Left colon (tissue), 2 donors: ENCODE measurements at regions not wholly inside any gene's neighbourhood (a gene's known extent, or its start where the extent isn't known, plus 50 kb on each side); places are given as distances from the start of the nearest gene placed in this dataset.

Experiments used
- ATAC-seq: fragments of 200-7000 bp; cut with Tn5 transposase; one replicate; pipeline ENCODE4 v1.9.1; 2020; ENCODE audit warnings: mild to moderate bottlenecking, moderate library complexity
- DNase-seq, 2 donors: peaks; one replicate each; pipeline ENCODE4 v3.0.0-alpha.2; 2020
- intact Hi-C, 2 donors: fragments of 100-400 bp; cut with DNase I in 1 of 2; cut with micrococcal nuclease in 1 of 2; formaldehyde crosslinking; loops; one replicate each; pipeline versions ENCODE4 v1.11.2 to v1.14.0; 2022; cut with DNase I, micrococcal nuclease
- donor health status: DM: no; HTN: no; CAD: no.
- donor health status: DM: yes; HTN: yes; CAD: no.

GRCh38 chr13:103302676-103303075 lies 236.5 kb upstream of the SLC10A2 start:
- ATAC-seq (no peak), DNase-seq (no peak)
- intact Hi-C loops, result no loop called here

- intact Hi-C loops, result no loop called here
- DNase-seq, result peak; percentile 32 to 68
- ATAC-seq, result peak; percentile 97
Measured at GRCh38 chr13:103299079-103299478, 232.9 kb upstream of the SLC10A2 start.

GRCh38 chr13:103297083-103297482 lies 230.9 kb upstream of the SLC10A2 start:
- intact Hi-C loops, result no loop called here
- no peak for ATAC-seq

GRCh38 chr13:103291798-103292572 lies 225.8 kb upstream of the SLC10A2 start:
- intact Hi-C loops, result no loop called here
- ATAC-seq, result no peak
- no peak for DNase-seq

More at GRCh38 chr13:103297083-103297482, 230.9 kb upstream of the SLC10A2 start:
- DNase-seq, result no peak

GRCh38 chr13:103291226-103291625 lies 225.0 kb upstream of the SLC10A2 start:
- no peak for DNase-seq
- no peak for ATAC-seq
- intact Hi-C loops, result no loop called here

- ATAC-seq (no peak), DNase-seq (no peak)
- intact Hi-C loops, result no loop called here
Measured at GRCh38 chr13:103289681-103290080, 223.5 kb upstream of the SLC10A2 start.

- intact Hi-C loops, result no loop called here
- DNase-seq, result no peak
- ATAC-seq, result no peak
Measured at GRCh38 chr13:103288114-103288513, 221.9 kb upstream of the SLC10A2 start.

GRCh38 chr13:103287659-103288058 lies 221.4 kb upstream of the SLC10A2 start:
- no peak for ATAC-seq
- intact Hi-C loops, result no loop called here

GRCh38 chr13:103284466-103284865 lies 218.2 kb upstream of the SLC10A2 start:
- intact Hi-C loops, result no loop called here
- ATAC-seq (no peak), DNase-seq (no peak)

More at GRCh38 chr13:103287659-103288058, 221.4 kb upstream of the SLC10A2 start:
- DNase-seq, result no peak

GRCh38 chr13:103283451-103283820 lies 217.2 kb upstream of the SLC10A2 start:
- intact Hi-C loops, result no loop called here
- no peak for ATAC-seq
- DNase-seq, result no peak

GRCh38 chr13:103282571-103283450 lies 216.6 kb upstream of the SLC10A2 start:
- intact Hi-C loops, result no loop called here
- DNase-seq, result no peak

GRCh38 chr13:103277959-103278694 lies 211.9 kb upstream of the SLC10A2 start:
- ATAC-seq (no peak), DNase-seq (no peak)
- intact Hi-C loops, result no loop called here

More at GRCh38 chr13:103282571-103283450, 216.6 kb upstream of the SLC10A2 start:
- no peak for ATAC-seq

- no peak for ATAC-seq
- intact Hi-C loops, result no loop called here
- DNase-seq, result no peak
Measured at GRCh38 chr13:103276775-103277498, 210.7 kb upstream of the SLC10A2 start.

GRCh38 chr13:103275722-103276121 lies 209.5 kb upstream of the SLC10A2 start:
- intact Hi-C loops, result no loop called here
- ATAC-seq (no peak), DNase-seq (no peak)

GRCh38 chr13:103275081-103275480 lies 208.9 kb upstream of the SLC10A2 start:
- DNase-seq, result no peak
- peak; percentile 98 for ATAC-seq
- intact Hi-C loops, result no loop called here

- ATAC-seq, result no peak
- DNase-seq, result no peak
- intact Hi-C loops, result no loop called here
Measured at GRCh38 chr13:103273825-103274224, 207.6 kb upstream of the SLC10A2 start.

GRCh38 chr13:103272770-103273169 lies 206.6 kb upstream of the SLC10A2 start:
- intact Hi-C loops, result no loop called here
- DNase-seq (no peak), ATAC-seq (no peak)

- intact Hi-C loops, result no loop called here
- ATAC-seq (no peak), DNase-seq (no peak)
Measured at GRCh38 chr13:103263448-103263847, 197.2 kb upstream of the SLC10A2 start.
